Stromal cell of bone marrow (primary cell): ENCODE measurements at regions not wholly inside any gene's neighbourhood (a gene's known extent, or its start where the extent isn't known, plus 50 kb on each side); places are given as distances from the start of the nearest gene placed in this dataset.
A peak's percentile ranks its signal among the peaks of the same experiment; 100 is the strongest.
"Not testable (repeated sequence)": the region's sequence is repeated elsewhere in the genome, so short reads cannot be mapped to it uniquely, and the experiment has no call there.

Experiments used
- DNase-seq: peaks from one replicate; pipeline ENCODE4 v3.0.0-alpha.2; 2012; ENCODE audit warnings: low read depth

DNA sequence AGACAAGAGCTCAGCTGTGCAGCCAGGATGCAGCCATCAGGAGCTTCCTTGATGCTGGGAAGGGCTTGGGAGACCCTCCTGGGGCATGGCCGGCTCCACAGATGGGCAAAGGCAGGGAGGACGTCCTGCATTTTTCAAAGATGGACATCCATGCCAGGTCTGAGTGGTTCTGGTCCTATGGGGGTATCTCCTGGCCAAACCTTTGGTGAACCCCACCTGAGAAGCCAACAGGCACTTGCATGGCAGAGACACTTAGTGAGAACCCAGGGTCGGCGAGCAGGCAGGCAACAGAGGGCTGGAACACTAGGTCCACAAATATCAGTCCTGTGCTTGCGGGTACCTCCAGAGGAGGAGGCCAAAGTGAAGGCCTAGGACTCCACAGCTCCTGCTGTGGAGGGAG is 70.0 kb downstream of the KCTD15 start:
- no peak for DNase-seq

DNA sequence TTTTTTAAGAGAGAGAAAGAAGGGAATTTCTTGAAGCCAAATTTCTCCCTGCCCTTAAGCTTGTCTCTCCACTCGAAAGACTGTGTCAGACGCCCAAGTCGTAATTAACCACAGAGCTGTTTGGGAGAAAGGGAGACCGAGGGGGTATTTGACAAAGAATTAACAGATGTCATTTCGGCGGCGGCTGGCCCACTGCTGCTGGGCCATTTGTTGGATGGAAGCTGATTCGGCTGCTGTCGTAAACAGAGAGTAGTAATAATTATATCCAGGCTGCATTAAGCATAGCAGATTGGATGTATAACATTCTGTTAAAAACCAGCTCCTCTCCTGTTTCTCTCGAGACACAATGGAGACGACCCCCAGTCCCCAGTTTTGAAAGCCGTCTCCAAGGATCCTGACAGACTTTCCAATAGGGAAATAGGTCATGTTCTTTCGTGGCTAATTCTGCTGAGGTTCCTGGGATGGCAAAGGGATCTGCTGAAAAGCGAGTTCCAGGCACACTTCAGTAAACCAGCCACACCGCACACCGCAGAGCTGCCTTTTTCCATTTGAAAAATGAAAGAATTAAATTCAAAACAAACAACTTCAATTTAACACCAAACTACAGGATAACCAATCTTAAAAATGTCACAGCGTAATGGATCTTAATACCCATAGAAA is 71.5 kb downstream of the KCTD15 start:
- DNase-seq, result no peak

GRCh38 chr19:33868788-33869412 is 72.2 kb downstream of the KCTD15 start:
- peak; percentile 21 for DNase-seq

DNA sequence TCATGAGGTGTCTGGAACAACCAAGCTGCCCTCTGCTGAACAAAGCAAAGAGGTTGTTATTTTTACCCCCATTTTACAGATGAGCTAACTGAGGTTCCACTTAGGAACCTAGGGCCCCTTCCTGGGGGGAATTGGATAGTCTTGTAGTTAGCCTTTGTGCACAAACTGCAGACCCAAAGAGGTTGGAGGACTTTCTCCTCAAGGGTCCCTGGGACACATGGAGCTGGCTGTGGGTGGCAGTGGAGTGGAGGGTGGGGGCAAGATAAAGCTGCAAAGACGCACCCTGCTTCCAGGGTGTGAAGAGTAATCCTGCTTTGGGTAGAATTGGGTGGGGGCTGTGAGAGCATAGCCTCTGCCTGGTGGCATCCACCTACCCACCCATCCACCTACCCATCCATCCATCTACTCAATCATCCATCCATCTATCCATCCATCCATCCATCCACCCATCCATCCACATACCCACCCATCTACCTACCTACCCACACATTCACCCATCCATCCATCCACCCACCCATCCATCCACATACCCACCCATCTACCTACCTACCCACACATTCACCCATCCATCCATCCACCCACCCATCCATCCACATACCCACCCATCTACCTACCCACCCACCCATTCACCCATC is 73.7 kb downstream of the KCTD15 start:
- DNase-seq, result not testable (repeated sequence)

- no peak for DNase-seq
Measured at GRCh38 chr19:33871605-33872004, 74.9 kb downstream of the KCTD15 start.

DNA sequence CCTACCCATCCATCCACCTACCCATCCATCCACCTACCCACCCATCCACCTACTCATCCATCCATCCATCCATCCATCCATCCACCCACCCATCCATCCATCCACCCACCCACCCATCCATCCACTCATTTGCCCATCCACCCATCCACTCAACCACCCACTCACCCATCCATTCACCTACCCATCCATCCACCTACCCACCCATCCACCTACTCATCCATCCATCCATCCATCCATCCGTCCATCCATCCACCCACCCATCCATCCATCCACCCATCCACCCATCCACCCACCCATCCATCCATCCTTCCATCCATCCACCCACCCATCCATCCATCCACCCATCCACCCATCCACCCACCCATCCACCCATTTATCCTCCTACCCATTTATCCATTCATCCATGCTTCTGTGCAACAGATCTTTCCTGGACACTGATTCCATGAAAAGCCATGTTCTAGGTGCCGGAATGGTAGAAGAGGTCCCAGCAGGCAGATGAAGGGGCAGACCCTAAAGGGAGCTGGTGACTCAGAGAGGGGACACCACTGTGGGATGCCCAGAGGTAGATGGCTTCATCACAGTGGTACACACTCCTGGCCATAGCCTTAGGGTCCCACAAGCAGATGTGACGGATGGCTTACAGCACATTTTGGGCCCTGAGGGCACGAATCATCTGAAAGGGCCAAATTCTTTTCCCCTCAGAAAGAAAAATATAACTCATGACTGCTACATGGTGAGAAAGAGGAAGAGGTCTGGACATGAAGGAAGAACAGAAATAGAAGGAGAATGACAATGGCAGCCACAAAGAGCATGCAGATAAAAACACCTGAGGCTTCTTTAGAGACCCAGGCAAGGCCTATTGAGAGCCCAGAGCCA is 76.0 kb downstream of the KCTD15 start:
- DNase-seq, result no peak

- no peak for DNase-seq
Measured at GRCh38 chr19:33875071-33875470, 78.4 kb downstream of the KCTD15 start.

DNA sequence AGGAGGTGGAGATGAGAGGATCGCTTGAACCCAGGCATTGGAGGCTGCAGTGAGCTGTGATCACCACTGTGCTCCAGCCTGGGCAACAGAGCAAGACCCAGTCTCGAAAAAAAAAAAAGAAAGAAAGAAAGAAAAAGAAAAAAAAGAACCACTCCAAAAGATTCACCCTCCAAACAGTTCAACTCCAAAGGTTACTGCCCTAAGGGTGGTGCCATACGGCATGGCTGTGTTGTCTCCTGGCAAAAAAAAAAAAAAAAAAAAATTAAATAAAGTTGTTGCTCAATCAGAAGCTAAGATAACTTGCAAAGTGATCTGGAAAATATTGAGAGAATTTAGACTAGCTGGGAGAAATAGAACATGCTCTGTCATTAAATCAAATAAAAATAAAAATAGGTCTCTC is 79.5 kb downstream of the KCTD15 start:
- no peak for DNase-seq

DNA sequence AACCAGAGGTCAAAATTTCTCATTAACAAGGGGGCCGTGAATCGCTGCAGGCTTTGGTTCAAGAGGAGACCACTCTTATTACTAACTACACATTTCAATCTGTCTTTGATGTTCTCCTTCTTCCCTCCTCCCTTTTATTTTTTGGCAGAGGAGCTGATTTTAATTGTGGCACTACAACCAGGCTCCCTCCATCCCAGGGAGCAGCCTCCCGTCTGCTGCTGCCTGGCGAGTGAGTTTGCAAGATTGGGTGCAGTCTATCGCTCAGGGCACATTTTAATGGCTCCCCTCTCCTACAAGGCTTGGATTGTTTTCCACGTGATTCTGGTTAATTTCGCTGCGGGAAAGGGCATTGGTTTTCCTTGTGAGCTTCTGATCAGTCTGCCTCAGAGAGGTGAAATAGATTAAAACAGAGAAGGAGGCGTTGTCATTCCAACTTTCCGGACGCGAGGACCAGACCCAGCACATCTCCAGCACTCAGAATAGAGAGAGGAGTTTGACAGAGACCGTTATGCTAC is 81.4 kb downstream of the KCTD15 start:
- DNase-seq, result no peak

DNA sequence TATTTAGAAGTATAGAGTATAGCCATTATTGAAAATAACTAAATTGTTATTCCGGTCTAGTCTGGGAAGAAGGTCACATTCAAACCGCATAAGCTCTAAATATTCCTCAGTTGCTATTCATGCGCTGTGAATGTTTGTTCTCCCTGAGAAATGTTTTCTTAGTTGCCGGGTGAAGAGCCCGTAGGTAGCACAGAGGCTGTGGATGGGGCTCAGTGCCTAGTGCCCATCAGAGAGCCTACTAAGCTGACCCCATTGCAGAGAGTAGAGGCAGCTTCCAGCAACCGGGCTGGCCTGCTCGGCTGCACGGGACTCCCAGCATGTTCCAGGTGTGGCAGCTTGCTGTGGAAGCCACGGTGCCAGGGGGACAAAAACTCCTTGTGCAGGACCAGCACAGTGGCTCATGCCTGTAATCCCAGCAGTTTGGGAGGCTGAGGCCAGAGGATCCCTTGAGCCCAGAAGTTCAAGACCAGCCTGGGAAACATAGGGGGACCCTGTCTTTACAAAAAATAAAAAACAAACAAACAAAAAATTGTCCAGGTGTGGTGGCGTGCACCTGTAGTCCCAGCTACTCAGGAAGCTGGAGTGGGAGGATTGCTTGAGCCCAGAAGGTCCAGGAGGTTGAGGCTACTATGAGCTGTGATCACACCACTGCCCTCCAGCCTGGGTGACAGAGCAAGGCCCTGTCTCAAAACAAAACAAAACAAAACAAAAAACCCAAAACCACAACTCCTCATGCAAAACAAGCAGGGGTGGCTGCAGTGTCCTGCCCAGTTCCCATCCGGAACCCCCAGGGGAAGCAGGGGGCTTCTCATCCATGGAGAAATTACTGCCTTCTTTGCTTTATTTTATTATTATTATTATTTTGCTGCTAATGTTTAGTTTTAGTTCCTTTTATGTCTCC is 82.5 kb downstream of the KCTD15 start:
- DNase-seq, result no peak

- no peak for DNase-seq
Measured at GRCh38 chr19:33879818-33880575, 83.3 kb downstream of the KCTD15 start.

DNA sequence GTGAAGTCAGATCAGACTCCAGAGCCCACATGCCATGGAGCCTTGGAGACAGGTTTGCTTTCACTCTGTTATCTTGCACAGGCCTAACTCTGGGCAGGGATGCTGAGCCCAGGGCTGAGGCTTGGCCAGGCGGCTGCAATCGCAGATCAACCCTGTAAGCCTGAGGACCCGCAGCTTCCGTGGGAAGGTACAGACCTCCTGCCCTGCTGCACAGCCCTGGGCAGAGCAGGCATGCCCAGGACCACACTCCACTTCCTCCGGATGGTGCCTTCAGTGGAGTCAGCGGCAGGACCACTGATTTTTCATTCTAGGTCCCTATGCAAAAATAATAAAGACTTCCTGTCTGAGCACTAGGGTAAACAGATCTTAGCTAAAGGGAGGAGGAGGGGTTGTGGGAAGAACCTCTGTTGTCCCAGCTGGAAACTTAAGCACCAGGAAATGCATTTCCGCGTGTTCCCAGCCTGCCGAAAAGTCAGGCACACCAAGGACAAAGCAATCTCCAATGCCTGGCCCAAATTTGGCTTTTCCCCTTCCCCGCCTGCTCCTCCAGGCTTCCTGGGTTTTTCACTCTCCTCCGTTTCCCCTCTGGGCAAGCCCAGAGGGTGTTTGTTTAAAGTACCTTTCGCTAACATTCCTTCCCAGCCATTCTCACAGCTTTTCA is 87.3 kb downstream of the KCTD15 start:
- DNase-seq, result no peak

DNA sequence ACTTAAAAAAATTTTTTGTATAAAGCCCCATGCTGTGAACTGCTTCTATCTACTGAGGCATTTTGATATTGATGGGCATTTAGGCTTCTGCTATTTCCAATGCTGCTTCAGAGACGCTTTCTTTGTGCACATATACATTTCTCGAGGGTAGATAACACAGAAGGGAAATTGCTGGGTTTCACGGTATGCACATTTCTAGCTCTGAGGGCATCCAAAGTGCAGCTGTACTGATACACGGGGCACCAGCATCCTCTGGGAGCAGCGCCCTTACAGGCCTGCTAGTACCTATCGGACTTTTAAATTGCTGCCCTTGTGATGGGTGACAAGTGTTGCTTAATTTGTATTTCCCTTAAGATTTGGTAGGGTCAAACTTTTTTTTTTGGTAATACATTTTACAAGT is 88.6 kb downstream of the KCTD15 start:
- DNase-seq, result no peak

GRCh38 chr19:33887891-33888290 is 91.2 kb downstream of the KCTD15 start:
- no peak for DNase-seq

GRCh38 chr19:33888665-33889064 is 92.0 kb downstream of the KCTD15 start:
- DNase-seq, result no peak

- no peak for DNase-seq
Measured at GRCh38 chr19:33890569-33890968, 93.9 kb downstream of the KCTD15 start.

DNA sequence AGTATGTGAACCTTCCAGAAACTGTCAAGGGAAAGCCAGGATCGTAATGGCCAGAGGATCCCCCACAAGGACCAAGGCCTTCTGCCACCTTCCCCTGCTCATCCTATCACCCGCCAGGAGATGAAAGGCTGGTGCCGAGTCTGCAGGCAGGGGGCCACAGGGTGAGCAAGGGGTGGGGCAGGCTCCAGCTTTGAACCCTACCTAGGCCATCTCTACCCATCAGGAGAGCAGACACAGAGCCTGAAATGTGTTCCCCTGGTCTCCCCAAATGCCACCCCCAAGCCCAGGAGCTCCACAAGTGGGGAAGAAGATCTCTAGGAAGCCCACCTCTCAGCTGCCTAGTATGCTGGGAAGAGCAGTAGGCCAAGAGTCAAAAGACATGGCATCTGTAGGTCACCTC is 95.1 kb downstream of the KCTD15 start:
- no peak for DNase-seq

DNA sequence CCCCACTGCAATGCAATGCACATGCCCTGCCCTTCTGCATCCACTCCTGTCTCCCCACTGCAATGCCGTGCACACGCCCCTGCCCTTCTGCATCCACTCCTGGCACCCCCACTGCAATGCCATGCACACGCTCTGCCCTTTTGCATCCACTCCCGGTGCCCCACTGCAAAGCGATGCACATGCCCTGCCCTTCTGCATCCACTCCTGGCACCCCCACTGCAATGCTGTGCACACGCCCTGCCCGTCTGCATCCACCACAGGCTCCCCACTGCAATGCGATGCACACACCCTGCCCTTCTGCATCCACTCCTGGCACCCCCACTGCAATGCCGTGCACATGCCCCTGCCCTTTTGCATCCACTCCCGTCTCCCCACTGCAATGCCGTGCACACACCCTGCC is 98.1 kb downstream of the KCTD15 start:
- DNase-seq, result no peak

DNA sequence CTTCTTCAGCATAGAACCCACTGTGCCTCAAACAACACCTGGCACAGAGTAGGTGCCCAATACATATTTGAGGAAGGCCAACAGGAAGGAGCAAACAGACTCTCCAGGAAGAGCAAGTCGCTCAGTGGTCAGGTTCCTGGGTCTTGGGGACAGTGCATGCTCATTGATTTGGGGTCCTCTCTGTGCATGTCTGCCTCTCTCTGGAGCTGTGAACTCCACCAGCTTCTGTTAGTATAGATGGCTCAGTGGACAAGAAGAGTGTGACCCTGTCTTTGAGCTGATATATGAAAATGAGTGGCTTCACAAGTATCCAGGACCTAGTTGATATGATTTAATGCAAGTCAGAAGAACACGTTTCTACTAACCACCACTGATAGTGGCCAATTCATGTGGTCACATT is 98.7 kb downstream of the KCTD15 start:
- DNase-seq, result no peak

DNA sequence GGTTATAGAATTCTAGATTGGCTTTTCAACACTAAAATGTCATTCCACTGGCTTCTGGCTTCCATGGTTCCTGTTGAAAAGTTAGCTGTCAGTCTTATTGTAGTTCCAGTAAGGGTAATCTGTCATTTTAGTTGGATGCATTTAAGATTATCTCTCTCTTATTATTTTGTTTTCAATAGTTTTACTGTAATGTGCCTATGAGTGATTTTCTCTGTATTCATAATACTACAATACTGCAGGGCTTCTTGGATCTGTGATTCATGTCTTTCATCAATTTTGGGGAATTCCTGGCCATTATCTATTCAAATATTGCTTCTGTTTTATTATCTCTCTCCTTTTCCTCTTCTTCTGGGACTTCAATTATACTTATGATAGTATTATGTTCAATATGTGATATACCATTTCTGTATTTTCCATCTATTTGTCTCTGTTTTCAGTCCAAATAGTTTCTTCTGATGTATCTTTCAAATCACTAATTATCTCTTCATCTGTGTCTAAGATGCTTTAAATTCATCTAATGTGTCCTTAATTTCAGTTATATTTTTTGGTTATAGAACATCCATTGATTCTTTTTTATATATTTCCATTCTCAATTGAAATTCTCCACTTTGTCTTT is 101.5 kb downstream of the KCTD15 start:
- no peak for DNase-seq
